HepG2 (cell line): ENCODE measurements at regions not wholly inside any gene's neighbourhood (a gene's known extent, or its start where the extent isn't known, plus 50 kb on each side); places are given as distances from the start of the nearest gene placed in this dataset.

Experiments used
- BHLHE40 ChIP-seq: IDR thresholded peaks from 2 replicates; pipeline ENCODE4 v1.6.1; 2011; ENCODE audit warnings: low read length, improper control_type of control experiment
- ESRRA ChIP-seq: sonication (generic); formaldehyde crosslinking; IDR thresholded peaks from 2 replicates; pipeline ENCODE4 v1.5.1; 2020; ENCODE audit warnings: mild to moderate bottlenecking, low read depth, missing genetic modification reagents
- EZH2 ChIP-seq: conservative IDR thresholded peaks from 2 replicates; pipeline ENCODE4 v1.6.1; 2012; ENCODE audit warnings: mild to moderate bottlenecking, low read depth, low read length, moderate library complexity
- MYC ChIP-seq: sonication (generic); formaldehyde crosslinking; IDR thresholded peaks from 2 replicates; pipeline ENCODE4 v1.9.0; 2021; ENCODE audit warnings: missing genetic modification reagents, borderline replicate concordance
- NONO ChIP-seq, 2 experiments: fragments of 450-650 bp in 1 of 2; sonication (generic) in 1 of 2; formaldehyde crosslinking in 1 of 2; IDR thresholded peaks in 1 of 2; conservative IDR thresholded peaks in 1 of 2; 2 replicates each; pipeline versions ENCODE4 v1.6.1 to v1.8.0; 2017 to 2022; ENCODE audit warnings: mild to moderate bottlenecking in 1 of 2, missing genetic modification reagents in 1 of 2, moderate library complexity in 1 of 2
- POLR2AphosphoS5 ChIP-seq: IDR thresholded peaks from 2 replicates; pipeline ENCODE4 v1.6.1; 2012; ENCODE audit warnings: low read depth, low read length
- RARG ChIP-seq: sonication (generic); formaldehyde crosslinking; IDR thresholded peaks from 2 replicates; pipeline ENCODE4 v1.4.0; 2020; ENCODE audit warnings: low read depth, mild to moderate bottlenecking, missing genetic modification reagents
- SUZ12 ChIP-seq: fragments of 150-350 bp; IDR thresholded peaks from 2 replicates; pipeline ENCODE4 v1.6.1; 2014; ENCODE audit warnings: low read depth, low read length
- TCF7L2 ChIP-seq: IDR thresholded peaks from 2 replicates; pipeline ENCODE4 v1.6.1; 2011; ENCODE audit warnings: mild to moderate bottlenecking, low read depth, low read length, moderate library complexity
- ZBTB1 ChIP-seq: sonication (generic); formaldehyde crosslinking; IDR thresholded peaks from 2 replicates; pipeline ENCODE4 v1.4.0; 2020; ENCODE audit warnings: missing genetic modification reagents, borderline replicate concordance
- ZNF253 ChIP-seq: sonication (generic); formaldehyde crosslinking; IDR thresholded peaks from 2 replicates; pipeline ENCODE4 v1.8.0; 2022; ENCODE audit warnings: mild to moderate bottlenecking, missing genetic modification reagents, borderline replicate concordance
- ZNF317 ChIP-seq: sonication (generic); formaldehyde crosslinking; IDR thresholded peaks from 2 replicates; pipeline ENCODE4 v1.5.0; 2020; ENCODE audit warnings: mild to moderate bottlenecking, missing genetic modification reagents
- ZNF414 ChIP-seq: sonication (generic); formaldehyde crosslinking; IDR thresholded peaks from 2 replicates; pipeline ENCODE4 v1.5.0; 2020; ENCODE audit warnings: missing genetic modification reagents
- ZNF513 ChIP-seq: sonication (generic); formaldehyde crosslinking; conservative IDR thresholded peaks from 2 replicates; pipeline ENCODE4 v1.5.0; 2020; ENCODE audit warnings: missing genetic modification reagents
- ZNF772 ChIP-seq: sonication (generic); formaldehyde crosslinking; IDR thresholded peaks from 2 replicates; pipeline ENCODE4 v1.5.0; 2020; ENCODE audit warnings: mild to moderate bottlenecking, missing genetic modification reagents
- ZNF782 ChIP-seq: sonication (generic); formaldehyde crosslinking; IDR thresholded peaks from 2 replicates; pipeline ENCODE4 v1.4.0; 2020; ENCODE audit warnings: missing genetic modification reagents, mild to moderate bottlenecking, borderline replicate concordance
- ZSCAN25 ChIP-seq: sonication (generic); formaldehyde crosslinking; IDR thresholded peaks from 2 replicates; pipeline ENCODE4 v1.8.0; 2022; ENCODE audit warnings: mild to moderate bottlenecking, missing genetic modification reagents
- TF ChIP-seq, protein P1 (sequence below): sonication (generic); formaldehyde crosslinking; IDR thresholded peaks from 2 replicates; pipeline ENCODE4 v1.8.1; 2023; ENCODE audit warnings: missing genetic modification reagents, inconsistent platforms, borderline replicate concordance
- TF ChIP-seq, protein P2 (sequence below): sonication (generic); formaldehyde crosslinking; IDR thresholded peaks from 2 replicates; pipeline ENCODE4 v1.4.0; 2020; ENCODE audit warnings: missing genetic modification reagents
- TF ChIP-seq, protein P3 (sequence below): IDR thresholded peaks from 2 replicates; pipeline ENCODE4 v1.6.1; 2016; ENCODE audit warnings: control low read depth
- TF ChIP-seq, protein P4 (sequence below): IDR thresholded peaks from 2 replicates; pipeline ENCODE4 v1.6.1; 2012; ENCODE audit warnings: inconsistent platforms
- TF ChIP-seq, protein P5 (sequence below): sonication (generic); formaldehyde crosslinking; IDR thresholded peaks from 2 replicates; pipeline ENCODE4 v1.9.0; 2021; ENCODE audit warnings: missing genetic modification reagents, borderline replicate concordance

DNA sequence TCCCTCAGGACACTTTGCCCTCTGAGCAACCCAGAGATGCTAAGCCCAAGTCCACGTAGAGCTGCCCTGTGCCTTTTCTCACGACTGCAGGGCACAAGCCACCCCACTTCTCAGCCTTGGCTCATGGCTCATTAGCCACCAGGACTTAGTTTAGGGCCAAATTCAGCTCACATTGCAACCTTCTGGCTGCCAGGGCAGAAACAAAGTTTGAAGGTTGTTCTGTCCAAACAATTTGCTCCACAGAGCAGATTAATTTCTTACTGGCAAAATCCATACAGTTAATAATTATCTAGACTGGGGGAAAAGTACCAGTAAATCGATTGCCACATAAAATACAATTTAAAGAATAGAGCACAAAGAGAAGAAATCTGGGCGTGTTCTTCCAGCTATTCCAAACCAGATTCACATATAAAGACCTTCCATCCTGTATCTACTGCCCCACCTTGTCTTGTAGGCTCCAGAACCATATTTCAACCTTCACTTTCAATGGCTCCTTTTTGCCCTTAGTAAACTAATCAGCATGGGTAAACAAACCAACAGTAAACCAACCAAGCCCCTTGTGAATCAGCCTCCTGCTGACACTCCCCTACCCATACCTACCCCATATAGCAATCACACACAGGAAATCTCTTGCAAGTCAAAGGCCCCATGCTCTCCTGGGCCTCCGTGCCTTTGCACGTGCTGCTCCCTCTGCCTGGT, 101.9 kb downstream of the QRSL1 start (continued):
- peak; percentile 69; the same call in 1 of the 2 replicates for TF ChIP-seq ZNF414
- no peak for TF ChIP-seq ZBTB1
- TF ChIP-seq, protein P1, sequence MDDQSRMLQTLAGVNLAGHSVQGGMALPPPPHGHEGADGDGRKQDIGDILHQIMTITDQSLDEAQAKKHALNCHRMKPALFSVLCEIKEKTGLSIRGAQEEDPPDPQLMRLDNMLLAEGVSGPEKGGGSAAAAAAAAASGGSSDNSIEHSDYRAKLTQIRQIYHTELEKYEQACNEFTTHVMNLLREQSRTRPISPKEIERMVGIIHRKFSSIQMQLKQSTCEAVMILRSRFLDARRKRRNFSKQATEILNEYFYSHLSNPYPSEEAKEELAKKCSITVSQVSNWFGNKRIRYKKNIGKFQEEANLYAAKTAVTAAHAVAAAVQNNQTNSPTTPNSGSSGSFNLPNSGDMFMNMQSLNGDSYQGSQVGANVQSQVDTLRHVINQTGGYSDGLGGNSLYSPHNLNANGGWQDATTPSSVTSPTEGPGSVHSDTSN (CRISPR knock-in tag): no peak
- peak; percentile 76 for TF ChIP-seq BHLHE40
- TF ChIP-seq POLR2AphosphoS5: peak; percentile 70
- no peak for TF ChIP-seq NONO (IDR thresholded peaks at IDR 0.05)
- TF ChIP-seq NONO (CRISPR knock-in tag; conservative IDR thresholded peaks at IDR 0.05): peak; percentile 77
- peak; percentile 87 for TF ChIP-seq ZNF317 (CRISPR knock-in tag)
- no peak for TF ChIP-seq EZH2
- peak; percentile 55; the same call in 1 of the 2 replicates for TF ChIP-seq ZNF772 (CRISPR knock-in tag)
- TF ChIP-seq ZNF513: no peak
- no peak for TF ChIP-seq ZNF253
- TF ChIP-seq ZNF782: 0 out of 2 replicates have a peak, but pooled peaks have one; percentile 44
- TF ChIP-seq, protein P2, sequence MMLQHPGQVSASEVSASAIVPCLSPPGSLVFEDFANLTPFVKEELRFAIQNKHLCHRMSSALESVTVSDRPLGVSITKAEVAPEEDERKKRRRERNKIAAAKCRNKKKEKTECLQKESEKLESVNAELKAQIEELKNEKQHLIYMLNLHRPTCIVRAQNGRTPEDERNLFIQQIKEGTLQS: no peak
- TF ChIP-seq, protein P3, sequence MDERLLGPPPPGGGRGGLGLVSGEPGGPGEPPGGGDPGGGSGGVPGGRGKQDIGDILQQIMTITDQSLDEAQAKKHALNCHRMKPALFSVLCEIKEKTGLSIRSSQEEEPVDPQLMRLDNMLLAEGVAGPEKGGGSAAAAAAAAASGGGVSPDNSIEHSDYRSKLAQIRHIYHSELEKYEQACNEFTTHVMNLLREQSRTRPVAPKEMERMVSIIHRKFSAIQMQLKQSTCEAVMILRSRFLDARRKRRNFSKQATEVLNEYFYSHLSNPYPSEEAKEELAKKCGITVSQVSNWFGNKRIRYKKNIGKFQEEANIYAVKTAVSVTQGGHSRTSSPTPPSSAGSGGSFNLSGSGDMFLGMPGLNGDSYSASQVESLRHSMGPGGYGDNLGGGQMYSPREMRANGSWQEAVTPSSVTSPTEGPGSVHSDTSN: no peak
- no peak for TF ChIP-seq SUZ12
- no peak for TF ChIP-seq RARG (CRISPR knock-in tag)
- TF ChIP-seq ESRRA (CRISPR knock-in tag): no peak; the same call in 1 of the 2 replicates
- peak; percentile 80; the same call in 1 of the 2 replicates for TF ChIP-seq MYC (CRISPR knock-in tag)
- TF ChIP-seq, protein P4, sequence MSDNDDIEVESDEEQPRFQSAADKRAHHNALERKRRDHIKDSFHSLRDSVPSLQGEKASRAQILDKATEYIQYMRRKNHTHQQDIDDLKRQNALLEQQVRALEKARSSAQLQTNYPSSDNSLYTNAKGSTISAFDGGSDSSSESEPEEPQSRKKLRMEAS: peak; percentile 96
- TF ChIP-seq, protein P5, sequence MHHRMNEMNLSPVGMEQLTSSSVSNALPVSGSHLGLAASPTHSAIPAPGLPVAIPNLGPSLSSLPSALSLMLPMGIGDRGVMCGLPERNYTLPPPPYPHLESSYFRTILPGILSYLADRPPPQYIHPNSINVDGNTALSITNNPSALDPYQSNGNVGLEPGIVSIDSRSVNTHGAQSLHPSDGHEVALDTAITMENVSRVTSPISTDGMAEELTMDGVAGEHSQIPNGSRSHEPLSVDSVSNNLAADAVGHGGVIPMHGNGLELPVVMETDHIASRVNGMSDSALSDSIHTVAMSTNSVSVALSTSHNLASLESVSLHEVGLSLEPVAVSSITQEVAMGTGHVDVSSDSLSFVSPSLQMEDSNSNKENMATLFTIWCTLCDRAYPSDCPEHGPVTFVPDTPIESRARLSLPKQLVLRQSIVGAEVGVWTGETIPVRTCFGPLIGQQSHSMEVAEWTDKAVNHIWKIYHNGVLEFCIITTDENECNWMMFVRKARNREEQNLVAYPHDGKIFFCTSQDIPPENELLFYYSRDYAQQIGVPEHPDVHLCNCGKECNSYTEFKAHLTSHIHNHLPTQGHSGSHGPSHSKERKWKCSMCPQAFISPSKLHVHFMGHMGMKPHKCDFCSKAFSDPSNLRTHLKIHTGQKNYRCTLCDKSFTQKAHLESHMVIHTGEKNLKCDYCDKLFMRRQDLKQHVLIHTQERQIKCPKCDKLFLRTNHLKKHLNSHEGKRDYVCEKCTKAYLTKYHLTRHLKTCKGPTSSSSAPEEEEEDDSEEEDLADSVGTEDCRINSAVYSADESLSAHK (CRISPR knock-in tag): no peak
- TF ChIP-seq ZSCAN25: peak; percentile 65; the same call in 1 of the 2 replicates
- no peak for TF ChIP-seq TCF7L2
